K562 (cell line): ENCODE measurements at regions not wholly inside any gene's neighbourhood (a gene's known extent, or its start where the extent isn't known, plus 50 kb on each side); places are given as distances from the start of the nearest gene placed in this dataset.

ENCODE experiments used
- ATAC-seq: fragments of 200-7000 bp; cut with Tn5 transposase; 3 replicates; pipeline ENCODE4 v1.9.1; 2020; ENCODE audit warnings: moderate library complexity
- BruUV-seq: library from RNA; stranded (reverse); fragments of 400-500 nt; replicated peaks from 2 replicates; lab custom pipeline; 2021; lab: Mats Ljungman, UMichigan
- CTCF ChIA-PET: fragments of 300-600 bp; formaldehyde crosslinking; extraction: SDS; loops from one replicate; lab custom pipeline; 2021; ENCODE audit warnings: low intra/inter-chr PET ratio; lab: Yijun Ruan, JAX
- POLR2A ChIA-PET: fragments of 300-600, 350-650 bp; sonication (Branson Sonifier 250); formaldehyde crosslinking; extraction: SDS; loops from one replicate; lab custom pipeline; 2021; ENCODE audit warnings: antibody characterized with exemption, inconsistent platforms; lab: Yijun Ruan, JAX
- DNase-seq, 4 experiments: peaks; one replicate each; pipeline versions ENCODE4 v3.0.0 to v3.0.0-alpha.2; 2011 to 2018; ENCODE audit warnings: low spot score in 3 of 4, mixed read lengths in 3 of 4; ENCODE audit errors: extremely low read depth in 1 of 4
- FAIRE-seq: peaks from 2 replicates; lab custom pipeline; 2011; peaks lifted over from hg19 to GRCh38; lab: Jason Lieb, UNC
- H2AFZ ChIP-seq: 2 replicates; pipeline ENCODE4 v1.6.0; 2011; ENCODE audit warnings: low read depth, low read length, control low read depth, inconsistent platforms
- H3K27ac ChIP-seq: fragments of 200-600 bp; 3 replicates; pipeline ENCODE4 v1.8.0; 2011; ENCODE audit warnings: low read depth, mild to moderate bottlenecking, control low read depth, inconsistent platforms, low read length, moderate library complexity, mixed read lengths; ENCODE audit errors: extremely low read depth
- H3K27me3 ChIP-seq, 2 experiments: fragments of 300-600 bp in 1 of 2; 2 replicates in 1 of 2; 3 replicates in 1 of 2; pipeline versions ENCODE4 v1.6.0 to v1.8.0; 2011; ENCODE audit warnings: inconsistent platforms in 2 of 2, low read length in 2 of 2, mild to moderate bottlenecking in 1 of 2, mixed read lengths in 1 of 2, moderate library complexity in 1 of 2; ENCODE audit not compliant: control insufficient read depth in 2 of 2, insufficient read depth in 2 of 2
- H3K36me3 ChIP-seq: fragments of 300-600 bp; 3 replicates; pipeline ENCODE4 v1.8.0; 2011; ENCODE audit warnings: mild to moderate bottlenecking, low read length, inconsistent platforms; ENCODE audit not compliant: control insufficient read depth, insufficient read depth
- H3K4me1 ChIP-seq, 2 experiments: fragments of 200-600 bp in 1 of 2; replicated peaks in 1 of 2; 2 replicates in 1 of 2; 3 replicates in 1 of 2; pipeline versions ENCODE4 v1.5.1 to v1.8.0; 2011; ENCODE audit warnings: inconsistent platforms in 2 of 2, low read length in 2 of 2, mild to moderate bottlenecking in 1 of 2, mixed read lengths in 1 of 2, moderate library complexity in 1 of 2; ENCODE audit not compliant: control insufficient read depth in 2 of 2, insufficient read depth in 2 of 2
- H3K4me2 ChIP-seq: 2 replicates; pipeline ENCODE4 v1.6.1; 2011; ENCODE audit warnings: low read length, control low read depth, inconsistent platforms, mixed read lengths; ENCODE audit not compliant: insufficient read depth
- H3K4me3 ChIP-seq: fragments of 200-600 bp; sonication (generic), shearing (Covaris generic); 2 replicates; pipeline ENCODE4 v1.5.1; 2016; ENCODE audit warnings: control low read depth, inconsistent platforms
- H3K79me2 ChIP-seq: fragments of 200-600 bp; 3 replicates; pipeline ENCODE4 v1.8.0; 2011; ENCODE audit warnings: low read length, inconsistent platforms; ENCODE audit not compliant: control insufficient read depth, insufficient read depth
- H3K9ac ChIP-seq, 2 experiments: 2 replicates each; pipeline versions ENCODE4 v1.6.0 to v1.6.1; 2011; ENCODE audit warnings: low read depth in 2 of 2, low read length in 2 of 2, control low read depth in 1 of 2, inconsistent platforms in 1 of 2, mild to moderate bottlenecking in 1 of 2, mixed read lengths in 1 of 2; ENCODE audit not compliant: insufficient read depth in 1 of 2
- H3K9me1 ChIP-seq: one replicate; pipeline ENCODE4 v1.6.0; 2011; ENCODE audit warnings: inconsistent platforms, mild to moderate bottlenecking, low read length, moderate library complexity; ENCODE audit not compliant: control insufficient read depth, insufficient read depth
- H3K9me3 ChIP-seq: replicated peaks from 2 replicates; pipeline ENCODE4 v1.5.1; 2011; ENCODE audit warnings: low read depth, low read length, inconsistent platforms; ENCODE audit not compliant: control insufficient read depth, insufficient read depth
- H4K20me1 ChIP-seq: replicated peaks from 2 replicates; pipeline ENCODE4 v1.6.1; 2011; ENCODE audit warnings: low read length, inconsistent platforms, mixed read lengths; ENCODE audit not compliant: control insufficient read depth, insufficient read depth
- BRD4 ChIP-seq: fragments of 200-600 bp; sonication (generic); IDR thresholded peaks from 2 replicates; pipeline ENCODE4 v1.6.1; 2017; ENCODE audit warnings: inconsistent platforms
- LCOR ChIP-seq: sonication (generic); formaldehyde crosslinking; IDR thresholded peaks from 2 replicates; pipeline ENCODE4 v1.8.0; 2022; ENCODE audit warnings: mild to moderate bottlenecking, missing genetic modification reagents
- MIER1 ChIP-seq: fragments of 450-650 bp; IDR thresholded peaks from 2 replicates; pipeline ENCODE4 v1.6.1; 2016; ENCODE audit warnings: antibody characterized with exemption, mild to moderate bottlenecking, low read depth
- NCOA1 ChIP-seq: fragments of 450-650 bp; IDR thresholded peaks from 2 replicates; pipeline ENCODE4 v1.6.1; 2016; ENCODE audit warnings: low read depth
- PHF20 ChIP-seq: fragments of 450-650 bp; IDR thresholded peaks from 2 replicates; pipeline ENCODE4 v1.6.1; 2018; ENCODE audit not compliant: partially characterized antibody
- ZC3H8 ChIP-seq: fragments of 450-650 bp; IDR thresholded peaks from 2 replicates; pipeline ENCODE4 v1.6.1; 2017
- ZNF24 ChIP-seq: fragments of 450-650 bp; IDR thresholded peaks from 2 replicates; pipeline ENCODE4 v1.6.1; 2016
- ZNF583 ChIP-seq: fragments of 250-450 bp; sonication (Bioruptor Pico); IDR thresholded peaks from 2 replicates; pipeline ENCODE4 v1.4.0; 2020
- WGBS: fragments of 100-300 bp; shearing (Covaris generic); methylation state at CpG from one replicate; pipeline ENCODE4 v1.1.6; 2016; ENCODE audit warnings: low coverage, mixed read lengths; ENCODE audit not compliant: insufficient coverage; ENCODE audit errors: missing lambda C conversion rate; 5-methylcytosine and 5-hydroxymethylcytosine counted together
- in situ Hi-C: fragments of 300-500 bp; cut with MboI; formaldehyde crosslinking; loops from 4 replicates; pipeline ENCODE4 v1.15.0; 2018; ENCODE audit warnings: inconsistent platforms, mixed read lengths
- intact Hi-C: fragments of 100-400 bp; cut with micrococcal nuclease; formaldehyde crosslinking; loops from 2 replicates; pipeline ENCODE4 v1.14.2; 2022
- TF ChIP-seq, protein P1 (sequence below): fragments of 450-650 bp; IDR thresholded peaks from 2 replicates; pipeline ENCODE4 v1.6.1; 2016
- TF ChIP-seq, protein P2 (sequence below): fragments of 250-450 bp; sonication (Bioruptor Pico); IDR thresholded peaks from 2 replicates; pipeline ENCODE4 v1.8.0; 2021; ENCODE audit warnings: moderate library complexity, mild to moderate bottlenecking, inconsistent platforms
- TF ChIP-seq, protein P3 (sequence below): sonication (generic); formaldehyde crosslinking; IDR thresholded peaks from 2 replicates; pipeline ENCODE4 v1.8.0; 2022; ENCODE audit warnings: mild to moderate bottlenecking, missing genetic modification reagents
- TF ChIP-seq, protein P4 (sequence below): sonication (generic); formaldehyde crosslinking; IDR thresholded peaks from 2 replicates; pipeline ENCODE4 v1.8.1; 2023; ENCODE audit warnings: mild to moderate bottlenecking, missing genetic modification reagents

DNA sequence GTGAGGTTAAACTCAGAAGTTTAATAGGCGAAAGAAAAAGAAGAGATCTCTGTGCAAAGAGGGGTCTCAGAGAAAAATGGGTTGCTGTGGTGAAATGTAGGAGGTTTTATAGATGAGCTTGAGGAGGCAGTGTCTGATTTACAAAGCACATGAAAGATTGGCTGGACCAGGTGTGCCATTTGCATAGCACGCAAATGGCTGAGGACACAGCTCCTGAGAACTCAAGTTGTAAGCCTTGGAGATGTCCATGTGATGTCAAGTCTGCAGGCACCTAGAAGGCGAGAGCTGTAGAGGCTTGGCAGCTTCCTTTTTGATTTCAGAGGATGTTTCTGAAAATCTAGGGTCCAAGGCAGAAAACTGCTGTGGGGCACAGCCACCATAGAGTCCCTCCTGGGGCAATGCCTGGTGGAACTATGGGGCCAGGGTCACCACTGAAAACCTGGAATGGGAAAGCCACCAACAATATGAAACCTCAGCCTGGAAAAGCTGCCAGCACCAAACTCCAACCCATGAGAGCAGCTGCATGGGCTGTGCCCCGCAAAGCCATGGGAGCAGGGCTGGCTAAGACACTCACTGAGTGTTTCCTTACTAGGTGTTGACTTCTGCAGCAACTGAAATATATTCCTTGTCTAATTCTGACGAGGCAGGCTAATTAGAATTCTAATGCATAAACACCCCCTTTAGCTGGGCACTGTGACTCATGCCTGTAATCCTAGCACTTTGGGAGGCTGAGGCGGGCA is 96.9 kb upstream of the TNS3 start:
- 30% methylated on average over 6 of the region's 6 CpGs for WGBS
- Histone ChIP-seq H3K79me2 (no peaks in the 10 kb centered on the region), H2AFZ (no peak overlapping the region), H3K36me3 (no peaks in the 10 kb centered on the region), H3K4me2 (no peak overlapping the region), H3K9ac (no peak overlapping the region), H3K27me3 (no peaks in the 10 kb centered on the region; a peak in 1 of 5 replicates), H3K4me1 (no peaks in the 10 kb centered on the region; a peak in 1 of 5 replicates), H3K9me3 (no peaks in the 10 kb centered on the region), H3K4me3 (no peak overlapping the region), H3K9me1 (no peaks in the 10 kb centered on the region), H3K27ac (no peak overlapping the region), H4K20me1 (no peaks in the 10 kb centered on the region)
- POLR2A ChIA-PET = no interaction called here
- no TSS peak for BruUV-seq
- ATAC-seq (no peak), DNase-seq (no peak), FAIRE-seq (no peak)
- intact Hi-C loops = no loop called here
- TF ChIP-seq MIER1 (no peak), ZNF583 (CRISPR knock-in tag) (no peak), LCOR (CRISPR knock-in tag) (no peak), PHF20 (no peak), NCOA1 (no peak), ZNF24 (no peak), BRD4 (no peak), ZC3H8 (no peak)
- TF ChIP-seq, protein P1, sequence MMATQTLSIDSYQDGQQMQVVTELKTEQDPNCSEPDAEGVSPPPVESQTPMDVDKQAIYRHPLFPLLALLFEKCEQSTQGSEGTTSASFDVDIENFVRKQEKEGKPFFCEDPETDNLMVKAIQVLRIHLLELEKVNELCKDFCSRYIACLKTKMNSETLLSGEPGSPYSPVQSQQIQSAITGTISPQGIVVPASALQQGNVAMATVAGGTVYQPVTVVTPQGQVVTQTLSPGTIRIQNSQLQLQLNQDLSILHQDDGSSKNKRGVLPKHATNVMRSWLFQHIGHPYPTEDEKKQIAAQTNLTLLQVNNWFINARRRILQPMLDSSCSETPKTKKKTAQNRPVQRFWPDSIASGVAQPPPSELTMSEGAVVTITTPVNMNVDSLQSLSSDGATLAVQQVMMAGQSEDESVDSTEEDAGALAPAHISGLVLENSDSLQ = no peak
- TF ChIP-seq, protein P2, sequence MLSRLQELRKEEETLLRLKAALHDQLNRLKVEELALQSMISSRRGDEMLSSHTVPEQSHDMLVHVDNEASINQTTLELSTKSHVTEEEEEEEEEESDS = no peak
- TF ChIP-seq, protein P3, sequence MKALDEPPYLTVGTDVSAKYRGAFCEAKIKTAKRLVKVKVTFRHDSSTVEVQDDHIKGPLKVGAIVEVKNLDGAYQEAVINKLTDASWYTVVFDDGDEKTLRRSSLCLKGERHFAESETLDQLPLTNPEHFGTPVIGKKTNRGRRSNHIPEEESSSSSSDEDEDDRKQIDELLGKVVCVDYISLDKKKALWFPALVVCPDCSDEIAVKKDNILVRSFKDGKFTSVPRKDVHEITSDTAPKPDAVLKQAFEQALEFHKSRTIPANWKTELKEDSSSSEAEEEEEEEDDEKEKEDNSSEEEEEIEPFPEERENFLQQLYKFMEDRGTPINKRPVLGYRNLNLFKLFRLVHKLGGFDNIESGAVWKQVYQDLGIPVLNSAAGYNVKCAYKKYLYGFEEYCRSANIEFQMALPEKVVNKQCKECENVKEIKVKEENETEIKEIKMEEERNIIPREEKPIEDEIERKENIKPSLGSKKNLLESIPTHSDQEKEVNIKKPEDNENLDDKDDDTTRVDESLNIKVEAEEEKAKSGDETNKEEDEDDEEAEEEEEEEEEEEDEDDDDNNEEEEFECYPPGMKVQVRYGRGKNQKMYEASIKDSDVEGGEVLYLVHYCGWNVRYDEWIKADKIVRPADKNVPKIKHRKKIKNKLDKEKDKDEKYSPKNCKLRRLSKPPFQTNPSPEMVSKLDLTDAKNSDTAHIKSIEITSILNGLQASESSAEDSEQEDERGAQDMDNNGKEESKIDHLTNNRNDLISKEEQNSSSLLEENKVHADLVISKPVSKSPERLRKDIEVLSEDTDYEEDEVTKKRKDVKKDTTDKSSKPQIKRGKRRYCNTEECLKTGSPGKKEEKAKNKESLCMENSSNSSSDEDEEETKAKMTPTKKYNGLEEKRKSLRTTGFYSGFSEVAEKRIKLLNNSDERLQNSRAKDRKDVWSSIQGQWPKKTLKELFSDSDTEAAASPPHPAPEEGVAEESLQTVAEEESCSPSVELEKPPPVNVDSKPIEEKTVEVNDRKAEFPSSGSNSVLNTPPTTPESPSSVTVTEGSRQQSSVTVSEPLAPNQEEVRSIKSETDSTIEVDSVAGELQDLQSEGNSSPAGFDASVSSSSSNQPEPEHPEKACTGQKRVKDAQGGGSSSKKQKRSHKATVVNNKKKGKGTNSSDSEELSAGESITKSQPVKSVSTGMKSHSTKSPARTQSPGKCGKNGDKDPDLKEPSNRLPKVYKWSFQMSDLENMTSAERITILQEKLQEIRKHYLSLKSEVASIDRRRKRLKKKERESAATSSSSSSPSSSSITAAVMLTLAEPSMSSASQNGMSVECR (CRISPR knock-in tag) = no peak
- TF ChIP-seq, protein P4, sequence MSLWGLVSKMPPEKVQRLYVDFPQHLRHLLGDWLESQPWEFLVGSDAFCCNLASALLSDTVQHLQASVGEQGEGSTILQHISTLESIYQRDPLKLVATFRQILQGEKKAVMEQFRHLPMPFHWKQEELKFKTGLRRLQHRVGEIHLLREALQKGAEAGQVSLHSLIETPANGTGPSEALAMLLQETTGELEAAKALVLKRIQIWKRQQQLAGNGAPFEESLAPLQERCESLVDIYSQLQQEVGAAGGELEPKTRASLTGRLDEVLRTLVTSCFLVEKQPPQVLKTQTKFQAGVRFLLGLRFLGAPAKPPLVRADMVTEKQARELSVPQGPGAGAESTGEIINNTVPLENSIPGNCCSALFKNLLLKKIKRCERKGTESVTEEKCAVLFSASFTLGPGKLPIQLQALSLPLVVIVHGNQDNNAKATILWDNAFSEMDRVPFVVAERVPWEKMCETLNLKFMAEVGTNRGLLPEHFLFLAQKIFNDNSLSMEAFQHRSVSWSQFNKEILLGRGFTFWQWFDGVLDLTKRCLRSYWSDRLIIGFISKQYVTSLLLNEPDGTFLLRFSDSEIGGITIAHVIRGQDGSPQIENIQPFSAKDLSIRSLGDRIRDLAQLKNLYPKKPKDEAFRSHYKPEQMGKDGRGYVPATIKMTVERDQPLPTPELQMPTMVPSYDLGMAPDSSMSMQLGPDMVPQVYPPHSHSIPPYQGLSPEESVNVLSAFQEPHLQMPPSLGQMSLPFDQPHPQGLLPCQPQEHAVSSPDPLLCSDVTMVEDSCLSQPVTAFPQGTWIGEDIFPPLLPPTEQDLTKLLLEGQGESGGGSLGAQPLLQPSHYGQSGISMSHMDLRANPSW = no peak
- in situ Hi-C loops = no loop called here
- CTCF ChIA-PET = no interaction called here
